SKM-1 (cell line): ENCODE measurements at regions not wholly inside any gene's neighbourhood (a gene's known extent, or its start where the extent isn't known, plus 50 kb on each side); places are given as distances from the start of the nearest gene placed in this dataset.
A peak's percentile ranks its signal among the peaks of the same experiment; 100 is the strongest.

Experiments used
- DNase-seq: peaks from one replicate; lab custom pipeline; 2025; ENCODE audit not compliant: unreplicated experiment; lab: John Stamatoyannopoulos, UW

DNA sequence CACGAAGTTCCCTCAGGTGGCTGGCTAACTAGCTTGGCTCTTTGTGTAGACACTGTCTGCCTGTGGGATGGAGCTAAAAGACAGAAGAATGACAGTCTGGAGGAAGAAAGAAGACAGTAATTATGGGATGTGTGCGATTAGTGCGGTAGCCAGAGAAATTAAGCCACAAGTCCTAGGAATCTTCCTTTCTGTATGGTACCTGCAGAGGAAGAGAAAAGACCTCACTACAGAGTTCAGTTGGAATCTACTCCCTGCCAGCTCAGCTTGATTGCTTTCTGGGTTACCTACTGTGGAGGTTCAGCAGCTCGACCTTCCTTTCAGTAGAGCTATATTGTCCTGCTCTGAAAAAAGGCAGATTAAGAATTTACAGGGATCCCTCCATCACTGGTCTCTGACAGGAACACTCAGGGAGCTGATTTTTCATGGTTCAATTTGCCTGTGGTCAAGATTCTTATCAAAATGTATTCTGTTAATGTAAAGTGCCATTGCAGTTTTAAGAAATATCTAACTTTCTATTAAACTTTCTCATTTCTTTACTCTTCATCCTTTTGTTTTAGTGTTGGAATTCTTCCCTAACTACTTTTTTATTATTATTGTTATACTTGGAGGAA, 187.2 kb downstream of the CENPW start:
- no peak for DNase-seq

DNA sequence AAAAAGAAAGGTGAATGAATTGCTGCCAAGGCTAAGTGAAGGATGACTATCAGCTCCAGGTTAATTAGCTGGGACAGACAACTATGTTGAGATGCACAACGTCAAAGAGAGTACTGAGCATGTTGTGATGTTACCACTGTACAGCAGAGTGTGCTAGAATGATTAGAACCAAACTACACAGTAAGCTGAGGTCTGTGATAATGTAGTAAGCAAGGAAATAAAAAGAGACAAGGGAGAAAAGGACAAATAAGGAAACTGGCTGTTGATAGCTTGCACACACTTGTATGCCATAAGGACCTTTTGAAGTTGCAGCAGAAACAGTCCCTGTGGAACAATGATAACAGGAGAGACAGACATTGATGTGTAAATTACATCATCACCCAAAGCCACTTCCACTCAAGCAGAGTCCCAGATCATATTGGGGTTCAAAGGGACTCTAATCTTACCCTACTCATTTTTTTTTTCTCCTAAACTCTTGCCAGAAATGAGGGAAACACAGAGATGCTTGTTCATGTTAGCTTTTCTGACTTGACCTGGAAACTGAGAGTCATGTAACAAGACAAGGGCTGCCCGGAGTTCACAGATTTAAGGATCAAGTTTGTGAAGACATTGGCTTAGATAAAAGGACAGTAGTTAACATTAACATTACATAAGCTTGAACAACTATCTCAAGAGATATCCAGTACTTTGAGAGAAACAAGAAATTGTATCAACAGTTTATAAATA, 189.9 kb downstream of the CENPW start:
- DNase-seq = no peak

GRCh38 chr6:126530775-126531174, 190.9 kb downstream of the CENPW start:
- no peak for DNase-seq

GRCh38 chr6:126531286-126531685, 191.4 kb downstream of the CENPW start:
- peak; percentile 78 for DNase-seq

GRCh38 chr6:126531840-126532239, 191.9 kb downstream of the CENPW start:
- no peak for DNase-seq

DNA sequence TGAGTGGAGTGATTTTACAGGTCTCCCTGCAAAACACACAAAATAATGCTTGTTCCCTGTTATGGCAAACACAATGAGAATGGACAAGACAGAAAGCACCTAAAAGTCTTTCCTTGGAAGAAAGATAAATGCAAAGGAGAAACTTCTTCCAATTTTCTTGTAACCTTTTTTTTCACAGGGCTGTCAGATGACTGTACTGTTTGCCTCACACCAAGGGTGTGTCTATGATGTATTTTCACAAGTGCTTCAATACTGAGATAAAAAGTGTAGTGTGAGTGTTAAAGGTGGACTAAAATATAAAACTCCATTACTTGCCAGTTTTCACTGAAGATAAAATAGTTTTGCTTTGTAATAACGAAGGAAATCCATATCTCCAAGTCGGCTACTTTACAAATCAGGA, 194.5 kb downstream of the CENPW start:
- no peak for DNase-seq

DNA sequence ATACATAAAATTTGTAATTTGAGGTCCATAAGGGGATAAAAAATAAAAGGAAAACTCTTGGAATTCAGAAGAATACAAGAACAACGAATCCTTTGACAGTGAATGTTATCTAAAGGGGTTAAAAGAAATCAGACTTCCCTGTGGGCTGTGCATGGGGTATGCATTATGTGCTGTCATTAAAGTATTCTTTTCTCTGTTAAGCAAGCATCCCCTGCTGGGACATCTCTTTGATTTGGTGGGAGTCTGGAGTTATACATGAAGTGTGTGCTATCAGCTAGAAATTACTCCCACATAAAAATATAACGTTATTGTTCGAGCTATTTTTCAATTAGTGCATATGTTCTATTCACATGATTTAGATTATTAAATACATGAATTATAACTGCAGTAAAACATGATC, 195.2 kb downstream of the CENPW start:
- no peak for DNase-seq

DNA sequence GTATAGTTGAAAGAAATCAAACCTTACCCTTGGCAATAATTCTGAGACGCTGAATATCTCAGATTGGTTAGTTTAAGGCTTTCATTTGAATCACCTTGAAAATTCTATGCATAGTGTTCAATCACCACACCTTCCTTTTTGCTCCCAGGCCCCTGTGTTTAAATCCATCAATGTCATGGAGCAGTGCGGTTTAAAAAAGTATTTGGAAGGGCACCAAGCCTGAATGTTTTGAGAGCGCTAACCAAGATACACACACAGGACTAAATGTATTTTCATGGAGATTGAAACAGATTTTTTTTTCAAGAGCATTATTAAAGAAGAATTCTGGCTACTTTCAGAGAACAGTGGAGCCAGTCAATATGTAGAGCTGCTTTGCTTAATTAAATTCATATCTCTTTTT, 195.7 kb downstream of the CENPW start:
- DNase-seq = no peak

- DNase-seq = no peak
Measured at GRCh38 chr6:126537061-126537816, 197.3 kb downstream of the CENPW start.

GRCh38 chr6:126539022-126539421, 199.1 kb downstream of the CENPW start:
- DNase-seq = no peak

DNA sequence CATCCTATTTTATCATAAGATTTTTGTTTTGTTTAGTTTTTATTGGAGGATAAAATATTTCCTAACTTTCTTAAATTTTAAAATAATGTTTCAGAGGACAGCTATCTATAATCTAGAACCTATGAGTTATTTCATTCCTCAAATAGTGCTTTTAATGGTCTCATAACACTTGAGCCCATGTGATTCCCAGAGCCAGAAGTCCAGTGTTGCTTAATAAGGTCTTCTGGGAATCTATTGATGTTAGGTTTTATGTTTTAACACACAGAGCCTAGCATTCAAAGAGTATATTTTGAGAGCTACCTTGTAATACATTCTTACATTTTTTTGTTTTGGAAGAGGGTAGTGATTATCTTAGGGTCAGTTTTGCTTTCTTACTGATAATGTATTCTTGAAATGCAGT, 200.2 kb downstream of the CENPW start:
- DNase-seq = no peak

- no peak for DNase-seq
Measured at GRCh38 chr6:126541806-126542491, 202.0 kb downstream of the CENPW start.

DNA sequence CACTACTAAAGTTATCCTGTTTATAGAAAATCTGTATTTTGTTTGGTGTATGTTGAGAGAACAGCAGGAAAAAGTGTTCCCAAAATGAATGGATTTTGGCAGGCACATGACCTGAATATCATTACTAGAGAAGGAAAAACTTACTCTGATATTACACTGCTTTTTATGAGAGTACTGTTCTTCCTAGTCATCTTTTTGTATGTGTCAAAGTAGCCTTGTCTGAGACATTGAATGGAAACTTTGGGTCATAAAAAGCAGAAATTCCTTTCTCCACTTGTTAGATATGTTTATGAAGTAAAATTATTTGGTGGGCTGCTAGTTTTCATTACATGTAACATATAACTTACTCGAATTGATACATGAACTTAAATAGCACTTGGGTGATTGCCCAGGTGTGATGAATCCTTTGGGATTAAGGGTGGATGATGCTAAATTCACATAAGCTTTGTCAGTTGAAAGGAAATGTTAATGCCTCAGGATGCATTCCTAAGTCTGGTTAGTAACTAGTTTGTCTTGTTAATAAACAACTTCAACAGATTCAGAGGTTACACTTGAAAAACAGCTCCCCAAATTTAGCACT, 206.7 kb downstream of the CENPW start:
- no peak for DNase-seq

GRCh38 chr6:126548300-126548699, 208.4 kb downstream of the CENPW start:
- no peak for DNase-seq

- no peak for DNase-seq
Measured at GRCh38 chr6:126550323-126550722, 210.4 kb downstream of the CENPW start.

DNA sequence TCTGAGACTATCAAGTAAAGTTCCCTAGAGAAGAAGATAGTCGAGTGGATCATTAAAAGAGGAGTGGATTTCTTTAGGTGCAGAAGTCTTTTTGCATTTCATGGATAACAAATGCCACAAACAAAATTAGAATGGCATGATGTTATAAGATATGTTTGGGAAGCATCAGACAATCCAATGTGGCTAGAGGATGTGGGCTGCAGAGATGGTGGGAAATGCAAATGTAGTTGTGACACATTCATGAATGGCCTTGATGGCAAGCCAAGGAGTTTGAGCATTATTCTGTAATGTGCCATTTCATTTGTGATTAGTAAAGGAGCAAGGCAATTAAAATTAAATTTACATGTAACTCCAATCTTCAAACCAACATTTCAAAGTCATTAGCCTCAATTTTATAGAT, 211.9 kb downstream of the CENPW start:
- no peak for DNase-seq

DNA sequence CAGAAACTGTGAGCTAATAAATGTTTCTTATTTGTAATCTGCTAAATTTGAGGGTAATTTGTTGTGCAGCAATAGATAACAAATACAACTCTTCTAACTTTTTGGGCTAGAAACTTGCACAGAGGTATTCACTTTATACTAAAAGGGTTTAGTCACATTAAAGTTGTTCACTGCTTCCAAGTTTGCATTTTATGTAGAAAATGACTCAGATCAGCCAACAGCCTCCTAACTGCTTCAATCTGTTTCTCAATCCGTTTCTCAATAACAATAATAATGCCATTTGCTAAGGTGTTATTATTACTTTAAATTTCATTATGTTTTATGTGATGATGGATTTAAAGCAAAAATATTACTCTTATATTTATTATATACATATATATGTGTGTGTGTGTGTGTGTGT, 213.9 kb downstream of the CENPW start:
- DNase-seq = no peak

GRCh38 chr6:126570507-126570906, 230.6 kb downstream of the CENPW start:
- DNase-seq = no peak

GRCh38 chr6:126574301-126574700, 234.4 kb downstream of the CENPW start:
- no peak for DNase-seq

GRCh38 chr6:126581316-126581715, 241.4 kb downstream of the CENPW start:
- DNase-seq = no peak

GRCh38 chr6:126600258-126600916, 260.5 kb downstream of the CENPW start:
- no peak for DNase-seq
